GM20000 (cell line): ENCODE measurements at regions not wholly inside any gene's neighbourhood (a gene's known extent, or its start where the extent isn't known, plus 50 kb on each side); places are given as distances from the start of the nearest gene placed in this dataset.

Experiments used
- DNase-seq: peaks from one replicate; pipeline ENCODE4 v3.0.0; 2012; ENCODE audit warnings: low spot score
- TF ChIP-seq, protein P1 (sequence below): IDR thresholded peaks from 2 replicates; pipeline ENCODE4 v1.5.1; 2012; ENCODE audit warnings: mild to moderate bottlenecking, control low read depth; ENCODE audit errors: extremely low read depth, missing control alignments

DNA sequence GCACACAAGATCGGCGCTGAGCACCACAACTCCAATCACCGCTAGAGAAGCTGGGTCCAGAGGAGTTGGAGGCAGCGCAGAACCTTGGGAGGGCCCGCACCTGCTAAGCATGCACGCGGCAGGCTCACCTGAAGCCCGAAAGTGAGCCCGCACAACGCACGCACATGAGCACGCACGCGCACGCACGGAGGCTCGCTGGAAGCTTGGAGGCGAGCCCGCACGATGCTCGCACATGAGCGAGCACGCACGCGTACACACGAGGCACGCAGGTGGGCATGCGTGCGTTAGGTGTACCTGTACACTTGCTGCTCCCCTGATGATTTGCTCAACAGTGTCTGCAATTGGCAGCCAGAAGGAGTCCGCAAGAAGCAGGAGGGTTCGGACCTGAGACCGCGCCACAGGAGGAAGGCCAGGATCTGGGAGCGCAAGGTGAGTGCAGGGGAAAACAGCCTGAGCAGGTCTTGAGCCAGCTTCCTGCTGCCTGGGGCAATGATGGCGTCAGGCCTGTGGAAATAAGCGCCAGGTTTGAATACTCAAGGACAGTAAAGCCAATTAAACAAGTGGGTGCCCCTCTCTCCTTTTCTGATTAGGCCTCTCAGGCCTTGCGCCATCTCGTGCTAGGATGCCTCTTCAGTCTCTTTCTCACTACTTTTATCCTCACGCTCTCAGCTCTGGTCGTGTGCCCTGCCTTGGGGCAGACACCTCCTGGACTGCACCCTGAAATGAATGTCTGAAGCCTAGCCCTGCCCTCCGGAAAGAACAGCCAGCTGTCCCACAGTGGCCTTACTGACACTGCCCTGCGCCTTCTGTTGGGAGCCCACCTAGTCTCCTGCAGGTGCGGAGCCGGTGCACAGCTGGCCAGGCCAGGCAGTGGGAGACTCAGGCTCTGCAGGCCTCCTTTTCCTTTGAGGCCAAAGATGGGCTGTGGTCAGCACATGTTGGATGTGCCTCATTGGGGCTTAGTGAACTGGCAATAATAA, 340.4 kb downstream of the CDC5L start:
- no peak for DNase-seq
- TF ChIP-seq, protein P1, sequence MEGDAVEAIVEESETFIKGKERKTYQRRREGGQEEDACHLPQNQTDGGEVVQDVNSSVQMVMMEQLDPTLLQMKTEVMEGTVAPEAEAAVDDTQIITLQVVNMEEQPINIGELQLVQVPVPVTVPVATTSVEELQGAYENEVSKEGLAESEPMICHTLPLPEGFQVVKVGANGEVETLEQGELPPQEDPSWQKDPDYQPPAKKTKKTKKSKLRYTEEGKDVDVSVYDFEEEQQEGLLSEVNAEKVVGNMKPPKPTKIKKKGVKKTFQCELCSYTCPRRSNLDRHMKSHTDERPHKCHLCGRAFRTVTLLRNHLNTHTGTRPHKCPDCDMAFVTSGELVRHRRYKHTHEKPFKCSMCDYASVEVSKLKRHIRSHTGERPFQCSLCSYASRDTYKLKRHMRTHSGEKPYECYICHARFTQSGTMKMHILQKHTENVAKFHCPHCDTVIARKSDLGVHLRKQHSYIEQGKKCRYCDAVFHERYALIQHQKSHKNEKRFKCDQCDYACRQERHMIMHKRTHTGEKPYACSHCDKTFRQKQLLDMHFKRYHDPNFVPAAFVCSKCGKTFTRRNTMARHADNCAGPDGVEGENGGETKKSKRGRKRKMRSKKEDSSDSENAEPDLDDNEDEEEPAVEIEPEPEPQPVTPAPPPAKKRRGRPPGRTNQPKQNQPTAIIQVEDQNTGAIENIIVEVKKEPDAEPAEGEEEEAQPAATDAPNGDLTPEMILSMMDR: no peak

DNA sequence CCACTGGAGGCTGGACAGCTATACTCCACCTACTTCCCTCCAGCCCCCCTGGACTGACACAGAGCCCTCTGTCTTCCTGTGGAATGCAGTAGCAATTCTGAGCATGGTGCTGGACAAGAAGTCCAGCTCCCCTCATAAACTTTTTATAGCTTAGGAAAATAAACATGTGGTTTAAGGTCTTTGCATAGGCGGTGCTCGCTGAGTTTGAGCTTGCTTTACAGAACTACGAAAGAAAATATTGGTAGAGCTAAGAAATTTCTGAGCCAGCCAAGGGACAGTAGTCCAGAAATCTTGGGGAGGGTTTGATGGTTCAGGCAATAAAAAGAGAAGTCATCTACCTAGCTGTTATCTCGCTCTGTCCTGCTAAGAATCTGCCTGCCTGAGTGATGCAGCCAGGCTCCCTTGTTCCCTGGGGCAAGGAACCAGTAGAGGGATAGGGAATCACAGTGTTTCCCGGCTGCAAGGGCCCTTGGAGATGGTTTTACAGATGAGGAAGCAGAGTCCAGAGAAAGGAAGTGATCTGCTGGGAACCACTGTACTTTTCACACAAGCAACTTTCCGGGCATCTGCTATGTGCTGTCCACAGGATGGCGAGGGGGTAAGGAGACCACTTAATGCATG, 343.4 kb downstream of the CDC5L start:
- TF ChIP-seq, protein P1: no peak
- no peak for DNase-seq

DNA sequence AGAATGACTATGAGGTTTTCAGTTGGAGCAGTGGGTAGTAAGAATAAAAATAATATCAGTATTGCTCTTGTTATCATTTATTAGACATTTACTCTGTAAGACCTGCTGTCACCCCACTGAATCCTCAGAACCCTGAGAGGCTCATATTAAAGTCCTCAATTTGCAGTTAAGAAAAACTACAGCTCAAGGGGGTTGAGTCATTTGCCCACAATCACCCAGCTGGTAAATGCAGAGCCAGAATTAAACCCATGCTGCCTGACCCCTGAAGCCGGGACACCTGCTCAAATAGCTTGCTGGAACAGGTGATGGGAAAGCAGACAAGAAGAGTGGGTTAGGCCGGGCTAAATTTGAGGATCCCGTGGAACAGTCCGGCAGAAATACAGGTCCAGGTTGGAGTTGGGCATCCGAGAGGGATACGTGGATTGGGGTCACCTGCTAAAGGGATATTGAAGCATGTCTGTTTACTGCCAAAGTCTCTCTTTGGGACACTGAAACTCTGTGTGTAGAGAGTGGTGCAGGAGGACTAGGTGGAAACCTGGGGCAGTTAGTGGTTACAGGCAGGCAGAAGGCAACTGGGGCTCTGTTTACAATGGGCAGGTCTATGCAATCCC, 344.1 kb downstream of the CDC5L start:
- TF ChIP-seq, protein P1: no peak
- no peak for DNase-seq

DNA sequence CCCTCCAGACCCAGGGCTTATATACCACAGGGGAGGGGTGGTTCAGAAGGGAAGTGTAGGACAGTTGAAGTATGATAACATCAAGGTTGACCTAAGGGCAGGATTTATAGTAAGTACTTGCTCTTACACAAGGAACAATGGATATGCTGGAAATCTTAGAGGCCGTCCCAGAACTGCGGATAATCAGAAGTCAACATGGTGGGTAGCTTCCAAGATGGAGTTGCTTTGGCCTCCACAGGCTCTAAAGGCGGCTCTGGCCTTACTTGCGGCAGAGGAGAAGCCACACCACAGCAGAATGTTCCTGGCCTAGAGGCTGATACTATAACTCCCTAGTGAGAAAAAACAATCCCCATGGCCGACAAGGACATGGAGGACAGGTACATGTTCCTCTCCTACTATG, 344.7 kb downstream of the CDC5L start:
- DNase-seq: no peak
- TF ChIP-seq, protein P1: no peak

DNA sequence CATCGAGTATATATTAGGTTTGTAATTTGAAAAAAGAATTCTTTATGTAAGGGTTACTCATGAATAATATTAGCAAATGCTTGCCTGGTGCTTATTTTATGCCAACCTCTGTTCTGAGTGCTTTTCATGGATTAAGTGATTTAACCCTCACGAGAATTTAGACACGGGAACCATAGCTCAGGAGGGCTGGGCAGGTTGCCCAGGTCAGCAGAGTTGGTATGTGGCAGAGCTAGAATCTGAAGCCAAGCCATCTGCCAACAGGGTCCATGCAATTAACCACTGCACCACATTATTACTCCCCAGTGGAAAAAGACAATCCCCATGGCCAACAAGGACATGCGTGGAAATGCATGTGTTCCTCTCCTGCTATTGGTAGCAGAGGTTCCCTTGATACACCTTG, 345.6 kb downstream of the CDC5L start:
- DNase-seq: no peak
- TF ChIP-seq, protein P1: no peak

DNA sequence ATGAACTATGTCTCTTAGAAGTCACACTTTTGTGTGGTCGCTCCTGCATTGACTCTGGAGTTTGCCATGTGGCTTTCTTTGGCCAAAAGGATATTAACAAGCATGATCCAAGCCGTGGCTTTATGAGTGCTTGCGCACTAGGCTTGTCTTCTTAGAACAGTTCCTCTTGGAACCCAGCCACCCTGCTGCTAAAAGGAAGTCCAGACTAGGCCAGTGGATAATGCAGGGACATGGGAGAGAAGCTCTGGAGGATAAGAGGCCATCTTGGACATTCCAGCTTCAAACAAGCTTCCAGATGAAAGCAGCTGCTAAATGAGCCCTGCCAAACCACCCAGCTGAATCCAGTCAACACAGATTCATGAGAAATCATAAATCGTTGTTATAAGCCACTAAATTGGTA, 346.4 kb downstream of the CDC5L start:
- DNase-seq: no peak
- TF ChIP-seq, protein P1: no peak
